Keratinocyte (primary cell): ENCODE measurements at regions not wholly inside any gene's neighbourhood (a gene's known extent, or its start where the extent isn't known, plus 50 kb on each side); places are given as distances from the start of the nearest gene placed in this dataset.

ENCODE experiments used
- EZH2 ChIP-seq: IDR thresholded peaks from one replicate; pipeline ENCODE4 v1.6.1; 2012; ENCODE audit warnings: inconsistent platforms, mild to moderate bottlenecking, low read length, moderate library complexity
- TF ChIP-seq, protein P1 (sequence below), 3 experiments: IDR thresholded peaks in 1 of 3; conservative IDR thresholded peaks in 1 of 3; optimal IDR thresholded peaks in 1 of 3; 2 replicates in 2 of 3; 3 replicates in 1 of 3; pipeline versions ENCODE3 to v1.5.1; 2011; ENCODE audit warnings: low read length in 3 of 3, mild to moderate bottlenecking in 3 of 3, moderate library complexity in 2 of 3, control low read depth in 1 of 3, inconsistent platforms in 1 of 3; ENCODE audit not compliant: insufficient read depth in 2 of 3; ENCODE audit errors: extremely low read depth in 1 of 3

DNA sequence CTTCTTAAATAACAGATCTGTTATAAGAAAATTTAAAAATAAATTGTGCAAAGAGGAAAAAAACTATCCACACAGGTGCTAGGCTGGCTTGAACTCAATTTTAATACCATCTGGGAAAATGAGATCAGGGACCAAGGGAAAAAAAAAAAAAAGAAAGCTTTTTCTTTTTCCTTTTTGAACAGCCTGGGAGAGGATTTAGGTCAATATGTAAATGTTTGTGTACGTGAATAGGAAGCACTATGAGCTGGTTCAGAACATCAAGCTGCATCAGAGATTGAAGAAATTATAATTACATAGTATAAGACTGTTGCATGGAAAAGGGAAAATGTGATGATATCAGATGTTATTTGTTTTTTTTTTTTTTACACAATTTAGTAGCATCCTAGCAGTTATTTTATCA, 548.0 kb downstream of the ARL4A start:
- no peak for TF ChIP-seq EZH2
- TF ChIP-seq, protein P1, sequence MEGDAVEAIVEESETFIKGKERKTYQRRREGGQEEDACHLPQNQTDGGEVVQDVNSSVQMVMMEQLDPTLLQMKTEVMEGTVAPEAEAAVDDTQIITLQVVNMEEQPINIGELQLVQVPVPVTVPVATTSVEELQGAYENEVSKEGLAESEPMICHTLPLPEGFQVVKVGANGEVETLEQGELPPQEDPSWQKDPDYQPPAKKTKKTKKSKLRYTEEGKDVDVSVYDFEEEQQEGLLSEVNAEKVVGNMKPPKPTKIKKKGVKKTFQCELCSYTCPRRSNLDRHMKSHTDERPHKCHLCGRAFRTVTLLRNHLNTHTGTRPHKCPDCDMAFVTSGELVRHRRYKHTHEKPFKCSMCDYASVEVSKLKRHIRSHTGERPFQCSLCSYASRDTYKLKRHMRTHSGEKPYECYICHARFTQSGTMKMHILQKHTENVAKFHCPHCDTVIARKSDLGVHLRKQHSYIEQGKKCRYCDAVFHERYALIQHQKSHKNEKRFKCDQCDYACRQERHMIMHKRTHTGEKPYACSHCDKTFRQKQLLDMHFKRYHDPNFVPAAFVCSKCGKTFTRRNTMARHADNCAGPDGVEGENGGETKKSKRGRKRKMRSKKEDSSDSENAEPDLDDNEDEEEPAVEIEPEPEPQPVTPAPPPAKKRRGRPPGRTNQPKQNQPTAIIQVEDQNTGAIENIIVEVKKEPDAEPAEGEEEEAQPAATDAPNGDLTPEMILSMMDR (optimal IDR thresholded peaks at IDR 0.05 in 1 of 3, IDR thresholded peaks at IDR 0.05 in 1 of 3, conservative IDR thresholded peaks at IDR 0.05 in 1 of 3; ENCODE audit: extremely low read depth in 1 of 3, insufficient read depth in 2 of 3, low read length in 3 of 3): no peak
